22Rv1 (cell line): ENCODE measurements at regions not wholly inside any gene's neighbourhood (a gene's known extent, or its start where the extent isn't known, plus 50 kb on each side); places are given as distances from the start of the nearest gene placed in this dataset.

ENCODE experiments used
- H3K27ac ChIP-seq: fragments of 450-650 bp; 2 replicates; pipeline ENCODE4 v1.5.1; 2017
- CTCF ChIP-seq: fragments of 450-650 bp; IDR thresholded peaks from 2 replicates; pipeline ENCODE4 v1.5.1; 2017; ENCODE audit warnings: mild to moderate bottlenecking
- ZFX ChIP-seq: fragments of 450-650 bp; IDR thresholded peaks from 2 replicates; pipeline ENCODE4 v1.6.1; 2017; ENCODE audit warnings: antibody characterized with exemption, borderline replicate concordance

- TF ChIP-seq CTCF = no peak
- TF ChIP-seq ZFX = no peak
- no peak overlapping the region for H3K27ac ChIP-seq
Observed at GRCh38 chr2:144825331-144826020, 305.6 kb upstream of the ZEB2 start.

- no peak for TF ChIP-seq ZFX
- no peak for TF ChIP-seq CTCF
Observed at GRCh38 chr2:144824306-144825080, 304.6 kb upstream of the ZEB2 start.

GRCh38 chr2:144822966-144823365 is 303.0 kb upstream of the ZEB2 start:
- no peak for TF ChIP-seq ZFX

More at GRCh38 chr2:144824306-144825080, 304.6 kb upstream of the ZEB2 start:
- no peak overlapping the region for H3K27ac ChIP-seq

GRCh38 chr2:144812288-144812687 is 292.4 kb upstream of the ZEB2 start:
- no peak for TF ChIP-seq ZFX
- no peak for TF ChIP-seq CTCF
- no peak overlapping the region for H3K27ac ChIP-seq

More at GRCh38 chr2:144822966-144823365, 303.0 kb upstream of the ZEB2 start:
- H3K27ac ChIP-seq = no peak overlapping the region

GRCh38 chr2:144801766-144802165 is 281.8 kb upstream of the ZEB2 start:
- TF ChIP-seq CTCF = no peak
- H3K27ac ChIP-seq = no peak overlapping the region

GRCh38 chr2:144801325-144801724 is 281.4 kb upstream of the ZEB2 start:
- no peak overlapping the region for H3K27ac ChIP-seq
- TF ChIP-seq ZFX (no peak), CTCF (no peak)

GRCh38 chr2:144798989-144799388 is 279.1 kb upstream of the ZEB2 start:
- H3K27ac ChIP-seq = no peak overlapping the region
- no peak for TF ChIP-seq ZFX
- no peak for TF ChIP-seq CTCF
